ENCODE measurements at regions not wholly inside any gene's neighbourhood (a gene's known extent, or its start where the extent isn't known, plus 50 kb on each side); places are given as distances from the start of the nearest gene placed in this dataset.

DNA sequence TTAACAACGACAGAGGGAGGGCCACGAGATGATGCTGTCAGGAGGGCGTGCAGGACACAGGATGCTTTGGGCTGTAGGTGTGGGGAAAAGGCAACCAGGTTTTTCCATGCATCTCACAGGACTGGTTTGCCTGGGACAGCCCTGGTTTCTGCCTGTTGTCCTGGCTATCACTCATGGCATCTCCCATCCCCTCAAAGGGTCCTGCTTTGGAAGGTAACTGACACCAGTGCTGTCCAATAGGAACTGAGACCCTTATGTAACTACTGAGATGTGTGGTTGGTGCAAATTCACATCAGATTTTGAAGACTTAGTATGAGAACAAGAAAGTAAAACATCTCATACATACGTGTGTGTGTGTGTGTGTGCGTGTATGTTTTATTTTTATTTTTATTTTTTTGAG is 144.2 kb downstream of the URI1 start:
- TF ChIP-seq, protein P1, sequence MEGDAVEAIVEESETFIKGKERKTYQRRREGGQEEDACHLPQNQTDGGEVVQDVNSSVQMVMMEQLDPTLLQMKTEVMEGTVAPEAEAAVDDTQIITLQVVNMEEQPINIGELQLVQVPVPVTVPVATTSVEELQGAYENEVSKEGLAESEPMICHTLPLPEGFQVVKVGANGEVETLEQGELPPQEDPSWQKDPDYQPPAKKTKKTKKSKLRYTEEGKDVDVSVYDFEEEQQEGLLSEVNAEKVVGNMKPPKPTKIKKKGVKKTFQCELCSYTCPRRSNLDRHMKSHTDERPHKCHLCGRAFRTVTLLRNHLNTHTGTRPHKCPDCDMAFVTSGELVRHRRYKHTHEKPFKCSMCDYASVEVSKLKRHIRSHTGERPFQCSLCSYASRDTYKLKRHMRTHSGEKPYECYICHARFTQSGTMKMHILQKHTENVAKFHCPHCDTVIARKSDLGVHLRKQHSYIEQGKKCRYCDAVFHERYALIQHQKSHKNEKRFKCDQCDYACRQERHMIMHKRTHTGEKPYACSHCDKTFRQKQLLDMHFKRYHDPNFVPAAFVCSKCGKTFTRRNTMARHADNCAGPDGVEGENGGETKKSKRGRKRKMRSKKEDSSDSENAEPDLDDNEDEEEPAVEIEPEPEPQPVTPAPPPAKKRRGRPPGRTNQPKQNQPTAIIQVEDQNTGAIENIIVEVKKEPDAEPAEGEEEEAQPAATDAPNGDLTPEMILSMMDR (conservative IDR thresholded peaks at IDR 0.05; ENCODE audit: low read depth, low read length): no peak
- no peak for TF ChIP-seq EZH2 (IDR thresholded peaks at IDR 0.05; ENCODE audit: borderline replicate concordance, low read depth, low read length, poor library complexity, severe bottlenecking)
